ENCODE measurements at regions not wholly inside any gene's neighbourhood (a gene's known extent, or its start where the extent isn't known, plus 50 kb on each side); places are given as distances from the start of the nearest gene placed in this dataset.

- TF ChIP-seq CTCF (IDR thresholded peaks at IDR 0.05) (no peak), POLR2A (IDR thresholded peaks at IDR 0.05) (no peak)
Observed at GRCh38 chr1:82785268-82785790, 984.6 kb downstream of the ADGRL2 start.

Measured in adrenal gland (tissue), 5 donors.